Left ventricle myocardium inferior (tissue), 1 donor: ENCODE measurements at regions not wholly inside any gene's neighbourhood (a gene's known extent, or its start where the extent isn't known, plus 50 kb on each side); places are given as distances from the start of the nearest gene placed in this dataset.

Experiments used
- DNase-seq: peaks from one replicate; pipeline ENCODE4 v3.0.0-alpha.2; 2020
- H3K27ac ChIP-seq: fragments of 200-600 bp; replicated peaks from 2 replicates; pipeline ENCODE4 v1.8.0; 2021
- H3K27me3 ChIP-seq: fragments of 200-600 bp; 2 replicates; pipeline ENCODE4 v1.8.0; 2021; ENCODE audit warnings: low read depth
- H3K36me3 ChIP-seq: fragments of 200-600 bp; 2 replicates; pipeline ENCODE4 v1.8.0; 2021
- H3K4me1 ChIP-seq: fragments of 200-600 bp; 2 replicates; pipeline ENCODE4 v1.8.0; 2021
- H3K4me3 ChIP-seq: fragments of 200-600 bp; 2 replicates; pipeline ENCODE4 v1.8.0; 2021; ENCODE audit warnings: mild to moderate bottlenecking, moderate library complexity
- H3K9me3 ChIP-seq: fragments of 200-600 bp; replicated peaks from 2 replicates; pipeline ENCODE4 v1.8.0; 2021
- intact Hi-C: fragments of 100-400 bp; cut with micrococcal nuclease; formaldehyde crosslinking; loops from one replicate; pipeline ENCODE4 v1.11.0; 2022
- TF ChIP-seq, protein P1 (sequence below): fragments of 200-600 bp; IDR thresholded peaks from 2 replicates; pipeline ENCODE4 v1.8.0; 2021; ENCODE audit warnings: antibody characterized with exemption, mild to moderate bottlenecking, borderline replicate concordance
- donor health status: DM: no; HTN: yes; CAD: no; lungs with severe emphysema.

DNA sequence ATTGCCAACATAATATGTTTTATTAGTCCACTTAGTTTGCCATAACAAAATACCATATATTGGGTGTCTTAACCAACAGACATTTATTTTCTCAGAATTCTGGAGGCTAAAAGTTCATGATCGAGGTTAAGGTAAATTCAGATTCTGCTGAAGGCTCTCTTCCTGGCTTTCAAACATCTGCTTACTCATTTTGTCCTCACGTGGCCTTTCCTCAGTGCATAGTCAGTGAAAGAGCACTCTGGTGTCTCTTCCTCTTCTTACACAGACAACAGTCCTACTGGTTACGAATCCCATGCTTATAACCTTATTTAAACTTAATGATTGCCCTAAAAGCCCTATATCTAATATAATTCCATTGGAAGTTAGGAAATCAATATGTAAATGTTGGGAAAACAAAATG lies 479.7 kb downstream of the FSCB start:
- no peaks in the 10 kb centered on the region for H3K27me3 ChIP-seq
- no peak overlapping the region for H3K27ac ChIP-seq
- H3K4me1 ChIP-seq: no peaks in the 10 kb centered on the region
- no peaks in the 10 kb centered on the region for H3K36me3 ChIP-seq
- TF ChIP-seq, protein P1, sequence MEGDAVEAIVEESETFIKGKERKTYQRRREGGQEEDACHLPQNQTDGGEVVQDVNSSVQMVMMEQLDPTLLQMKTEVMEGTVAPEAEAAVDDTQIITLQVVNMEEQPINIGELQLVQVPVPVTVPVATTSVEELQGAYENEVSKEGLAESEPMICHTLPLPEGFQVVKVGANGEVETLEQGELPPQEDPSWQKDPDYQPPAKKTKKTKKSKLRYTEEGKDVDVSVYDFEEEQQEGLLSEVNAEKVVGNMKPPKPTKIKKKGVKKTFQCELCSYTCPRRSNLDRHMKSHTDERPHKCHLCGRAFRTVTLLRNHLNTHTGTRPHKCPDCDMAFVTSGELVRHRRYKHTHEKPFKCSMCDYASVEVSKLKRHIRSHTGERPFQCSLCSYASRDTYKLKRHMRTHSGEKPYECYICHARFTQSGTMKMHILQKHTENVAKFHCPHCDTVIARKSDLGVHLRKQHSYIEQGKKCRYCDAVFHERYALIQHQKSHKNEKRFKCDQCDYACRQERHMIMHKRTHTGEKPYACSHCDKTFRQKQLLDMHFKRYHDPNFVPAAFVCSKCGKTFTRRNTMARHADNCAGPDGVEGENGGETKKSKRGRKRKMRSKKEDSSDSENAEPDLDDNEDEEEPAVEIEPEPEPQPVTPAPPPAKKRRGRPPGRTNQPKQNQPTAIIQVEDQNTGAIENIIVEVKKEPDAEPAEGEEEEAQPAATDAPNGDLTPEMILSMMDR: no peak
- intact Hi-C loops: no loop called here
- peaks cover 8% of the 10 kb centered on the region for H3K9me3 ChIP-seq
- no peak for DNase-seq
- no peak overlapping the region for H3K4me3 ChIP-seq

- intact Hi-C loops: no loop called here
- Histone ChIP-seq H3K27ac (no peak overlapping the region), H3K36me3 (no peaks in the 10 kb centered on the region), H3K27me3 (no peaks in the 10 kb centered on the region), H3K4me3 (no peak overlapping the region), H3K9me3 (peaks cover 17% of the 10 kb centered on the region), H3K4me1 (no peaks in the 10 kb centered on the region)
- TF ChIP-seq, protein P1: no peak
- DNase-seq: no peak
Measured at GRCh38 chr14:44010595-44010994, 496.5 kb downstream of the FSCB start.

GRCh38 chr14:44010071-44010470 lies 497.0 kb downstream of the FSCB start:
- TF ChIP-seq, protein P1: no peak
- intact Hi-C loops: no loop called here
- no peaks in the 10 kb centered on the region for H3K4me1 ChIP-seq
- no peaks in the 10 kb centered on the region for H3K27me3 ChIP-seq
- DNase-seq: no peak
- H3K27ac ChIP-seq: no peak overlapping the region
- no peaks in the 10 kb centered on the region for H3K36me3 ChIP-seq
- H3K4me3 ChIP-seq: no peak overlapping the region
- H3K9me3 ChIP-seq: peaks cover 21% of the 10 kb centered on the region

DNA sequence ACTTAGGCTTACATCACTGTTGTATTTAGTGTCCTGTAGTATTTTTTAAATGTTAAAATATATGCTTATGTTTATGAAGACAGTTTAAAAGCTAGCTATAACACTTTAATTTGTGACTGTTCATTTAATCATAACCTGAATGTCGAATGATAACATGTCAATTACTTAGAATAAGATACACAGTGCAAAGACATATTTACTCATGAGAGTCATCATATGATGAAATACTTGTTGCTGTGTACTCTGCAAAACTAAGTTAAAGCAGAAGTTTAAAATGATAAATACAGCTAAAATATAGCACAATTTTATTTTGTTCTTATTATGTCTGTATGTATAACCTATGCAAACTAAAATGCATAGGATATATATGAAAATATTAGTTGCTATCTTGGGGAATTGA lies 497.4 kb downstream of the FSCB start:
- no peak for DNase-seq
- H3K27ac ChIP-seq: no peak overlapping the region
- TF ChIP-seq, protein P1: no peak
- peaks cover 24% of the 10 kb centered on the region for H3K9me3 ChIP-seq
- no peaks in the 10 kb centered on the region for H3K27me3 ChIP-seq
- no peaks in the 10 kb centered on the region for H3K36me3 ChIP-seq
- no peaks in the 10 kb centered on the region for H3K4me1 ChIP-seq
- intact Hi-C loops: no loop called here
- H3K4me3 ChIP-seq: no peak overlapping the region

GRCh38 chr14:43988989-43989388 lies 518.1 kb downstream of the FSCB start:
- Histone ChIP-seq H3K4me1 (no peaks in the 10 kb centered on the region), H3K27ac (no peak overlapping the region), H3K27me3 (no peaks in the 10 kb centered on the region), H3K36me3 (no peaks in the 10 kb centered on the region), H3K9me3 (no peaks in the 10 kb centered on the region), H3K4me3 (no peak overlapping the region)
- DNase-seq: no peak
- intact Hi-C loops: no loop called here
- TF ChIP-seq, protein P1: no peak

DNA sequence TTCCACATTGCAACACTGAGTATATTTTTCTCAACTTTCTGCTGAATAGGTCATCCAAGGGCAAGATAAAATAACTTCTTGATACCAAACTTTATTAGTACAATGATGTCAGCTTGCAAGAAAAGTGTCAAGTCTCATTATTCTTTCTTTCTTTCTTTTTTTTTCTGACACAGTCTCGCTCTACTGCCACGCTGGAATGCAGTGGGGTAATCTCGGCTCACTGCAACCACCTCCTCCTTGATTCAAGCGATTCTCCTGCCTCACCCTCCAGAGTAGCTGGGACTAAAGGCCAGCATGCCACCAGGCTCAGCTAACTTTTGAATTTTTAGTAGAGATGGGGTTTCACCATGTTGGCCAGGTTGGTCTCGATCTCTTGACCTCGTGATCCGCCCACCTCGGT lies 523.4 kb downstream of the FSCB start:
- DNase-seq: no peak
- Histone ChIP-seq H3K4me3 (no peak overlapping the region), H3K27me3 (no peaks in the 10 kb centered on the region), H3K27ac (no peak overlapping the region), H3K4me1 (no peaks in the 10 kb centered on the region), H3K36me3 (no peaks in the 10 kb centered on the region), H3K9me3 (peaks cover 18% of the 10 kb centered on the region)
- intact Hi-C loops: no loop called here
- TF ChIP-seq, protein P1: no peak
